HG03103 (cell line): ENCODE measurements at regions not wholly inside any gene's neighbourhood (a gene's known extent, or its start where the extent isn't known, plus 50 kb on each side); places are given as distances from the start of the nearest gene placed in this dataset.
"Not testable (repeated sequence)": the region's sequence is repeated elsewhere in the genome, so short reads cannot be mapped to it uniquely, and the experiment has no call there.

Experiments
- ATAC-seq: cut with Tn5 transposase; IDR thresholded peaks from one replicate; pipeline ENCODE4 v1.9.1; 2021; ENCODE audit warnings: low read depth; ENCODE audit not compliant: unreplicated experiment

DNA sequence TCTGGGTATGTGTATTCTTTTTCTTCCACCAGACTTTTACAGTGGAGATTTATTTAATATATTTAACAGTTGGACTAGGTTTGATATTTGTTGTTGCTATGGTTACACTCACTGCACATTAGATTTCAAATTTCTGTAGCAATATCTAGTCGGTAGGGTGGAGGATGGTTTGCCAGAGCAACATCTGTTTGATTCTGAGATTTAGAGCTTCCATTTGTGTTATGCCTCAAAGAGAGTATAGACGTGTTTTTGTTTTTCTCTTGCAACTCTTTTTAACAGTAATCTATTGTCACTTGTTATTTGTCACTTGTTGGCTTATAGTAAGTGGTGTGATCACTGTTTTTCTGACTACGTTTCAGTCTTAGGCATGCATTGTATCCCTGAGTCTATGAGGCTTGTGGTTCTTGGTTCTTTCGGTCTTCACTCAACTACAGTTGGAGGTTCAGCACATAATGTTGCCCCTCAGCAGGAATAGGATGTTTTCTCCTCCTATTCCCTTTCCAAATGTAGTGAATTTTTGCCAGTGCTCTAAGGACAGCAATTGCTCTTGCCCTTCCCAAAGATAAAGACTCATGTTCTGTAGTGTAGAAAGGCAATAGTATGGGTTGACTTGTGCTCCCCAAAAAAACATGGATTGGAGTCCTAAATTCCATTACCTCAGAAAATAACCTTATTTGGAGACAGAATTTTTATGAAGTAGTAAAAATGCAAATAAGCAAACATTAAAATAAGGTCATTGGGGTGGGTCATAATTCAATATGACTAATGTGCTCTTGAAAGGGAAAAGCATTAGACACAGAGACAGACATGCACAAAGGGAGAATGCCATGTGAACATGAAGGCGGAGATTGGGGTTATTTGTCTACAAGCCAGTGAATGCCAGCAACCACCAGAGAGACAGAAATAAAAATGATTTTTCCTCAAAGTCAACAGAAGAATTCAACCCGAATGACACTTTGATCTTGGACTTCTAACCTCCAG, 692.1 kb downstream of the DIPK2A start:
- no peak for ATAC-seq

DNA sequence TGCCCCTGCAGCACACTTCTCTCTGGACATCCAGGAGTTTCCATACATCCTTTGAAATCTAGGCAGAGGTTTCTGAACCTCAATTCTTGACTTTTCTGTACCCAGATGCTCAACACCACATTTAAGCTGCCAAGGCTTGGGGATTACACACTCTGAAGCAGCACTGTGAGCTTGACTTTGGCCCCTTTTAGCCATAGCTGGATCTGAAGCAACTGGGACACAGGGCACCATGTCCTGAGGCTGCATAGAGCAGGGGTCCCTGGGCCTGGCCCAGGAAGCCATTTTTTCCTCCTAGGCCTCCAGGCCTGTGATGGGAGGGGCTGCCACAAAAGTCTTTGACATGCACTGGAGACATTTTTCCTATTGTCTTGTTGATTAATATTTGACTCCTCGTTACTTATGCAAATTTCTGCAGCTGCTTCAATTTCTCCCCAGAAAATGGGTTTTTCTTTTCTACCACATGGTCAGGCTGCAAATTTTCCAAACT, 694.0 kb downstream of the DIPK2A start:
- ATAC-seq = no peak

DNA sequence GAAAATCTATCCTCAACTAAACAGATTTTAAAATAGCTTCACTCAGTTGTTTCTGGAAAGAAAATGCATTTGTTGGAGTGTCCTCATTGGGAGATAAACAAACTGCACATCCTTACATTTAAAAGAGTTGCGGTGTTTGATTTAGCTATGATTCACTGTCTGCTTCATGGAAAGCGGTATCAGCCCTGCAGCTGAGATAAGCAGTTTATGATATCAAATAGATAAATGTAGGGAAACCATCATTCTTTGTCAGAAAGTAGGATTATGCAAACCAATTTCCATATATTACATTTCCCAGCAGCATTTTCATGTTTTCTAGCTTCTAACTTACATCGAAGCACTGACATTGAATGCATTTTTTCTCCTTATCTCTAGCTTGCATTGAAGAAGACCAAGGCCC, 698.9 kb downstream of the DIPK2A start:
- no peak for ATAC-seq

DNA sequence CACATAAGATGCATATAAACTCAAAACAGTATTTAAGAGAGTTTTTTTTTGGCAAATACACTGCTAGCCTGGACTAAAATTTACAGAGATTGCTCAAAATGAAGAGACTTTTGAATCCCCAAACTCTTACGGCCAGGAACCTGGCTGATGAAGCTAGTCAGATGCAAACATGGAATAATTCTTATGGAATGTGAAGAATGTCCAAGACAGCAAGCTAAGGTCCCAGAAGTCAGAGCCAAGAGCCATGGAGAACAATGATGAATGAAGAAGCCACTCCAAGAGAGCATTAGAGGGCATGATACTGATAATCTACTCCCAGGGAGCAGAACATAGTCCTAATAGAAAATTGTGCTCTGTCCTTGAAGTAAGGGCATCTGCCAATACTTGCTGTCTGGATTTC, 705.5 kb downstream of the DIPK2A start:
- no peak for ATAC-seq

DNA sequence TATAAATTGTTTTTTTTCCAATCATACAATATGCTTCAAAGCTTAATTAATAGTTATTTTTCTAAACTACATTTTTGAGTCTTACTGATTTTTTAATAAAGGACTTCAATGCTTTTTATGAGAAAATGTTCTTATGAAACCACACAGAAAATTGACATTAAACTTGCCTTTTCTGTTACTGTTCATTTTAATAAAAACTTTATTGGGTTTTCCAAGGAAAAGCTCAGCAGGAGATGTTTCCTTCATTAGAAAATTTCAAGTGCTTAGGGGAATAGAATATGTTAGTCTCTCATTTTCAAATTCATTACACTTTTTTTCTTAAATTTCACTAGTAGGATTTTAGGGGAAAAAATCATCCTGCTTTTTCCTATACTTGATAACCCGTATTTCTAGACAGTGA, 711.4 kb downstream of the DIPK2A start:
- ATAC-seq = no peak

DNA sequence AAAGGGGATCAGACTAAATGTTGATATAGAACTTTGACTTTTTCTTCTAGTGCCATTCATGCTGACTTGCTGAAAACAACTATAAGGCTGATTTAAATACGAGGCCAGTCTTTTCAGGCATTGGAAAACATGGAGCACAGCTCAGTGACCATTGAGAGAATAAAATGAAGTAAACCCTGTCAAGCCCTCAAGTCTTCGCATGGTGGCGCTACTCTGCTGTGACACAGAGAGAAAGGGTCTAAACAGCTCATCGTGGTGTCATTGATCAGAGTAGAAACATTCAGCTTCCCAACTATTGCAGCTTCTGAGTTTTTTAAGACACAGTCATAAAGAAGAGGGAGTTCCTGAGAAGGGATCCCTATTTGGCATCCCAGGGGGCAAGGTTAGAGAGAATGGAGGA, 716.2 kb downstream of the DIPK2A start:
- ATAC-seq = no peak

DNA sequence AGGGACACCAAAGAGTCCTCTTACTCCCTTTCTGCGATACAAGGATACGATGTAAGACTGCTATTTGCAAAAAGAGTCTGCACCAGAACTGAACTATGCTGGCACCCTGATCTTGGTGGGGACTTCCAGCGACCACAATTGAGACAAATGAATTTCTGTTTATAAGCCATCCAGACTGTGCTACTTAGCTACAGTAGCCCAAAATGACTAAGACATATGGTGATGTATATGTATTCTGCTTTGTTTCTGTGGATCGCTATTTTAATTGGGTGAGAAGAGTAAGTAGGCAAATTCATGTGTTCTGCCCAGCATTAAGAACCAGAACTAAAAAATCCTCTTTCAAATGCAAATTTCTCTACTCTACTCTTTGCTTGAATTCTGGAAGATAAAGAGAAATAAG, 720.9 kb downstream of the DIPK2A start:
- no peak for ATAC-seq

DNA sequence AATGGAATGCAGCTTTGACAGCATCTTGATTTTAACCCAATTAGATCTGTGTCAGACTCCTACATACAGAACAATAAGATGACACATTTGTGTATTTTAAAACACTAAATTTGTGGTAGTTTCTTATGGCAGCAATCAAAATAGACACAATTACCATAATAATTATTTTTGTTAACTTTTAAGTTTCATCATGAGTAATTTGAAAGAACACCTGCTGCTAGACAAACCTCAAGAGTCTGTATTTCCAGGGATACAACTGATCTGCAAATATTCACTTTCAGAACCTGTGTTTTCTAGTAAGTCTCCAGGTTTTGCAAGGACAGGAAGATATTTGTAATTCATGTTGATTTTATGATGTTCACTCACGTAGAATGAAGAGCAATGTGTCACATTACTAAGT, 736.8 kb downstream of the DIPK2A start:
- ATAC-seq = no peak

DNA sequence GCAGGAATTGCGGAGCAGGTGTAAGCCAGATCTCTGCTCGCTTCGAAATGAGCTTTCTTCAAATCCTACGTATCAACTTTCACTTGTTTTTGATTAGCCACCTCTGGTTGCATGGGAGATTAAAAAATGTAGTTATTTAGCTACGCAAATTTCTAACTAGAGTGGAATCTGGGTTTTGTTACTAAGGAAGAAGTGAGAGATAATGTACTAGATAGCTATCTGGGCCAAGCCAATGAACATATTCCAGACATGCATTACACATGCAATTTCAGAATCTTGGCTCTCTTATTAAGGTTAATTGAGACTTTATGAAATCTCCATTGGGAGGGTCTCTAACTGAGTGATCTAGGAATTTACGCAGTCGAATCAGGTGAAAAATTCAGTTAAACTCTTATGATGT, 765.7 kb downstream of the DIPK2A start:
- no peak for ATAC-seq

DNA sequence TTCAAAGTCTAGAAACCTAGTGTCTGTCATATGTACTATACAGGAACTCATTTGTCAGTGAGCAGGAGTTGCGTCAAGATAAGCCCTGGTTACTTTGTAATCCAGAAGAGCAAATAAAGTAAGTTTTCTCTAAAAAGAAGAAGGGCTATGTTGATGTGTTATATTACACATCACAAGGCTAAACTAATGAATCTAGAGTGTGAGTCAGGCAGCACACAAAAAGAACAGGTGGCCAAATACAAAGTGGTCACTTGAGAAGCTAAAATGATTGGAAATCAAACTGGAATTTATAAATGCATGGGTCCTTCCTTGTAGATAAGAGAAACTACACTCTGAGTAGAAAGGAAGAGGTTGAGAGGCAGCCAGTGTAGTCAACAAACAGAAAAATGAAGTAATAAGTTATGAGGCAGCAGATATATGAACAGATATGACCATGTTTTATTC, 771.6 kb downstream of the DIPK2A start:
- no peak for ATAC-seq

DNA sequence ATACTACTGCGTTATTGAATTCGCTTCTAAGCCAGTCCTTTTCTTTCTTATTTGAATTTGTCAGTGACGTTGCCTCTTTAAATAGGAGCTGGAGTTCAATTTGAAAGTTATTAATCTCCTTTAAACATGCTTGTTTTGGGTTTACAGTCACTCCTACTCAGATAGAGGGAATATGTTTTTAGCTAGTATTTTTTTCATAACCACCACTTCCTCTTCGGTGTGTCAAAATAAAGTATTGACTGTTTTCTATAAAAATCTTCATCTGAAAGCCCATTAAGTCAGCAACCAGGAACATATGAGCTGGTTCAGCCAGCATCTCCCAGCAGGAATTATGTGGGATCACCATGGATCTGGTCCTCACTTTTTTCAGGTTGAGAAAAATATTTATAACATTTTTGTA, 772.9 kb downstream of the DIPK2A start:
- no peak for ATAC-seq

DNA sequence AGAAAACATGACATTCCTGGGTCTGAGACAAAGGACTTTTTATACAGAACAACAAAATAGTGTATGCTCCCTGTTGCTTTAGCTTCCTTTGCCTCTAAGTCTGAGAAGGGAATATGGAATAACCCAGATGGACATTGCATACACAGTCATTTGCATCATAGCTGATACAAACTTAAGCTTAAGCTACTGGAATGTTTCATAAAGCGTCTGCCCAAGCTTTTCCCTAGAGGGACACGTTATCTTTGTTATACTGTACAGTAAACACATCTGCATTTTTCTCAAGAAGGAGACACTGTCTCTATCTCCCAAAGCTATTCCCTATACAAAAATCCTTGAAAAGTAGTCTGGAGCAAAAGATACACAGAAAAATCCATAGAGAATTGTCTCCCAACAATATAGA, 775.0 kb downstream of the DIPK2A start:
- no peak for ATAC-seq

DNA sequence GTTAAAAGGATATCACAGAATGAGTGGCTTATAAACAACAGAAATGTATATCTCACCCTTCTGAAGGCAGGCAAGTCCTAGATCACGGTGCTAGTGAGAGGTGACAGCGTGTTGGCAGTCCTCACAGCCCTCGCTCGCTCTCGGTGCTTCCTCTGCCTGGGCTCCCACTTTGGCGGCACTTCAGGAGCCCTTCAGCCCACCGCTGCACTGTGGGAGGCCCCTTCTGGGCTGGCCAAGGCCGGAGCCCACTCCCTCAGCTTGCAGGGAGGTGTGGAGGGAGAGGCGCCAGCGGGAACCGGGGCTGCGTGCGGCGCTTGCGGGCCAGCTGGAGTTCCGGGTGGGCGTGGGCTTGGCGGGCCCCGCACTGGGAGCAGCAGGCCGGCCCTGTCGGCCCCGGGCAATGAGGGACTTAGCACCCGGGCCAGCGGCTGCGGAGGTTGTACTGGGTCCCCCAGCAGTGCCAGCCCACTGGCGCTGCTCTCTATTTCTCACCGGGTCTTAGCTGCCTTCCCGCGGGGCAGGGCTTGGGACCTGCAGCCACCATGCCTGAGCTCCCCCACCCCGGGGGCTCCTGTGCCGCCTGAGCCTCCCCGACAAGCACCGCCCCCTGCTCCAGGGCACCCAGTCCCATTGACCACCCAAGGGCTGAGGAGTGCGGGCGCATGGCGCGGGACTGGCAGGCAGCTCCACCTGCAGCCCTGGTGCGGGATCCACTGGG, 778.1 kb downstream of the DIPK2A start:
- ATAC-seq = not testable (repeated sequence)

DNA sequence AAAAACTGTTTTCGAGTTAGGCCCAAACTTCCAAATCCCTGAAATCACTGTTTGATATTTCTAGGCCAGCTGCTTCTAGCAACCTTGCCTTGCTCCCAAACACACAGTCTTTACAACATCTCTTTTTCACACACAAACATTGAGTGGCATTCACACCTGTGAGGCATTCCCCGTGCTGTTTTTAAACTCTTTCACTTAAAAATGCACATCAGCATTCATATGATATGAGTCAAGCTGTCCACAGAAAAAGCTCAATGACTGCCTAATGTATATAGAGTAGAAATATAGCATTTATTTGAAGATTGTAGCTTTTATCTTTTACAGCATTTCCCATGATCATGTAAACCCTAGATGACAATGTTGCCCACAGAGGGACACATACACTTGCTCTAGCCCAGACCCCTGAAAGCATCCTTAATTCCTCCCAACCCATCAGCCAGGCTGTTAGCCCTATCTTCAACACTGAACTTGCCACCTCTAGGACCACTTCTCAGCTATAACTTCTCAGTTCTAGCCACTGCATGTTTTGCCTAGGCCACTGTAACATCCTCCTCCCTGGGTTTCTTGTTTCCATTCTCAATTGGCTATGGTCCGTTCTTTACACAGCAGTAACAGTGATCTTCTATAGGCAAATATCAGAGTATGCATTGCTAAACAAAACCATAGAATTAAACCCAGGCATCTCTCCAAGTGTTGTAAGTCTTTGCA, 782.6 kb downstream of the DIPK2A start:
- no peak for ATAC-seq

DNA sequence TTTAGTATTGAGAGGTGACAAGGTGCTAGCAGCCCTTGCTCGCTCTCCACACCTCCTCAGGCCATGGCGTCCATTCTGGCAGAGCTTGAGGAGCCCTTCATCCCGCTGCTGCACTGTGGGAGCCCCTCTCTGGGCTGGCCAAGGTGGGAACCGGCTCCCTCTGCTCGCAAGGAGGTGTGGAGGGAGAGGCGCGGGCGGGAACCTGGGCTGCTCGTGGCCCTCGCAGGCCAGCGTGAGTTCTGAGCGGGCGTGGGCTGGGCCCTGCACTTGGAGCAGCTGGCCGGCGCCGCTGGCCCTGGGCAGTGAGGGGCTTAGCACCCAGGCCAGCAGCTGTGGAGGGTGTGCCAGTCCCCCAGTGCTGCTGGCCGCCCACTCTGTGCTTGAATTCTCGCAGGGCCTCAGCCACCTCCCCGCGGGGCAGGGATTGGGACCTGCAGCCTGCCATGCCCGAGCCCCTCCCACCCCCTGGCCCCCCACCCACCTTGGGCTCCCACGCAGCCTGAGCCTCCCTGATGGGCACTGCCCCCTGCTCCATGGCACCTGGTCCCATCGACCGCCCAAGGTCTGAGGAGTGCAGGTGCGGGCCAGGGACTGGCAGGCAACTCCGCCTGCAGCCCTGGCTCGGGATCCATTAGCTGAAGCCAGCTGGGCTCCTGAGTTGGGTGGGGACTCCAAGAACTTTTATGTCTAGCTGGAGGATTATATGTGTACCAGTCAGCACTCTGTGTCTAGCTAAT, 785.2 kb downstream of the DIPK2A start:
- ATAC-seq = no peak

DNA sequence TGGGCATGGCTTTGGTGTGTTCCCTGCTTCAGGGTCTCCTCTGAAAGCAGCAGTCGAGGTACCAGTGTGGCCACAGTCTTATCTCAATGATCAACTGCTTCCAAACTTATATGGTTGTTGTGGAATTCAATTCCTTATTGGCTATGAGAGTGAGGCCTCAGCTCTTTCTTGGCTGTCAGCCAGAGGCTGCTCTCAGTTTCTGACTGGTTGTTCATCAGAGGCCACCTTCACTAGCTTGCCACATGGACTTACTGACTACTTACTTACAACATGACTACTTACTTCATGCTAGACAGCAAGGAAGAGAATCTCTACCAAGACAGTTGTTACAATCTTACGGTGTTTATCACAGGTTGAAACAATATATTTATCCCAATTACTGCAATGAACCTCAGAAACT, 789.2 kb downstream of the DIPK2A start:
- no peak for ATAC-seq

DNA sequence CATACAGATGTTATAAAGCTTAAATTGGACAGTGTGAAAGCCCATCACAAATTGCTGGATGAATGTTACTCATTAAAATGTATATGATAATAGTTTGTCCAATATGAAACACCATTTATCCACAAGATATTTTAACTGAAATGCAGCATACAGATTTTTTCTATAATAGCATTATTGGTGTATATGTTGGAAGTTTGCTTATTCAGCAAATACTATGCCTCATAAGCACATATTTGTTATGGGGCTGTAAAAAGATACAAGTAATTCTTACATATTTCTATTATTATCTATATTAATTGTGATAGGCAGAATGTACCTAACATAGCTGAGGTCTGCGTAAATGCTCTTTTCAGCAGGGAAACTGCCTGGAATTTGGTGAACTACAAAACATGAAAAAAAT, 790.5 kb downstream of the DIPK2A start:
- no peak for ATAC-seq

DNA sequence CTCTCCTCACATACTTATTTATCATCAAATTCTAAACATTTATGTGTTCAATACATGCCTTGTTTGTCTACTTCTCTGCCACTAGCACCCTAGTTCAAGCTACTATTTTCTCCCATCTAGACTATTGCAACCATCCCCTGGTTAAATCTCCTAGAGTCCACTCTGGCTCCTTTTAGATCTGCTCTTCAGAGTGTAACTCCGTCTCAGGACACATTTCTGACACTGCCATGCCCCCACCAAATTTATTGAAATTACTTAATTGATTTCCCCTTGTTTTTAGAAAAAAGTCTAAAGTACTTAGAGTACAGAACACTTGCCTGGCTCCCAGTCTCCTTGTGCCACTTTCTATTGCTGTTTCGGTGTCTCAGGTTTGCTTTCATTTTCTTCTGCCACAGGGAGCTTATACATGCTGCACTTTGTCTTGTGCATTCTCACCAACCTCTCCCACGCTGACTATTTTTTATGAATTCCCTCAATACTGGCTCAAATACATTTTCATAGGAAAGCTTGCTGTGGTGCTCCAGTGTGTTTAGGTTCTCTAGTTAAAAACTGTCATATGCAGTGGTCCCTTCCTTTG, 792.3 kb downstream of the DIPK2A start:
- no peak for ATAC-seq

DNA sequence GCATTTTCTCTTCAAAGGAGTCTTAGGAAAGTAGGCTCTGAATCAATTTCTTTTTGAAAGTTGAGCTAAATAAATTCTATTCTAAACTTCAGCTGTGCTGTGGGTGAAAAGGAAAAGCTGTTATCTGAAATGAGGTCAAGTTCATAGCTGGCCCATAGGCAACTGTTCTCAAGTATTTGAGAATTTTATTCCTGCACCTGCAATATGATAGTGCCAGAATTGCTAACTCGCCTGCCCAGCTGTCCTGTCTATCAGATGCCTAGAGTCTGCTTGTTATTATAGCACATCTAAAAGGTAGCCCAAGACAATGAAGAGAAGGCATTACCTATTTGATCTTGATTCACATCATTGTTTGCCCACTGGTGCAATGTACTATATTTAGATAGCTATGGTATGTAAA, 798.7 kb downstream of the DIPK2A start:
- no peak for ATAC-seq

DNA sequence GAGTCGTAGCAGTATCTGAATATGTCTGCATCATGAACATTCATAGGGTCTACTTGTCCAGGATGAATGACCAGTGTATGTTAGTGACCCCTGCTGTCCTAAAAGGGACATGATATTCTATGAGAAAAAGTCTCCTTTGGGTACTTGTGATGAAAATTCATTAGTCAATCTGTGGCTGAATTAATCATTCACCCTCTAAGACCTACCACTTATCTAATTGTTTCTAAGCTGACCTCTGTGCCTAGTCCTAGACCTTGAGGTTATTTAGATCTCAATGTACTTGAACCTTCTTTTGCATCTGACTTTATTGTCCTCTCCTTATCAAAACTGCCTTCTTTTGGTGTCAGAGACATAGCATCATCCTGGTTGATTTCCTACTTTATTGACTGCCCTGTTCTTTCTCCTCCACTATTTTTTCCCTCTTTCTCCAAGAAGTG, 799.3 kb downstream of the DIPK2A start:
- no peak for ATAC-seq
